H9 (cell line): ENCODE measurements at regions not wholly inside any gene's neighbourhood (a gene's known extent, or its start where the extent isn't known, plus 50 kb on each side); places are given as distances from the start of the nearest gene placed in this dataset.

Experiments used
- DNase-seq: peaks from one replicate; pipeline ENCODE4 v3.0.0-alpha.2; 2017
- H2AFZ ChIP-seq: one replicate; pipeline ENCODE4 v1.6.1; 2013; ENCODE audit warnings: mild to moderate bottlenecking, low read length, control low read depth, moderate library complexity
- H2AK5ac ChIP-seq: 2 replicates; pipeline ENCODE4 v1.6.1; 2013; ENCODE audit warnings: low read length, control low read depth, mixed read lengths; ENCODE audit not compliant: insufficient read length
- H2BK120ac ChIP-seq: one replicate; pipeline ENCODE4 v1.6.1; 2013; ENCODE audit warnings: low read depth, mild to moderate bottlenecking, low read length, control low read depth, inconsistent platforms; ENCODE audit not compliant: poor library complexity, severe bottlenecking
- H2BK12ac ChIP-seq: 2 replicates; pipeline ENCODE4 v1.6.1; 2013; ENCODE audit warnings: low read length, control low read depth, mixed read lengths, low read depth; ENCODE audit not compliant: insufficient read length
- H2BK15ac ChIP-seq: 2 replicates; pipeline ENCODE4 v1.6.1; 2013; ENCODE audit warnings: low read depth, low read length, control low read depth
- H2BK20ac ChIP-seq: one replicate; pipeline ENCODE4 v1.6.1; 2013; ENCODE audit warnings: low read depth, mild to moderate bottlenecking, low read length, control low read depth, inconsistent platforms; ENCODE audit not compliant: poor library complexity, severe bottlenecking
- H2BK5ac ChIP-seq: 2 replicates; pipeline ENCODE4 v1.6.1; 2013; ENCODE audit warnings: low read length, control low read depth, mixed read lengths; ENCODE audit not compliant: insufficient read length
- H3K14ac ChIP-seq: 2 replicates; pipeline ENCODE4 v1.6.1; 2013; ENCODE audit warnings: low read length, control low read depth; ENCODE audit not compliant: insufficient read depth
- H3K18ac ChIP-seq: 2 replicates; pipeline ENCODE4 v1.6.1; 2013; ENCODE audit warnings: low read depth, mild to moderate bottlenecking, mixed read lengths, low read length, control low read depth; ENCODE audit not compliant: insufficient read length
- H3K23ac ChIP-seq: 2 replicates; pipeline ENCODE4 v1.6.1; 2013; ENCODE audit warnings: low read length, control low read depth, mixed read lengths, low read depth; ENCODE audit not compliant: insufficient read length
- H3K23me2 ChIP-seq: 2 replicates; pipeline ENCODE4 v1.6.1; 2013; ENCODE audit warnings: low read depth, mild to moderate bottlenecking, mixed read lengths, low read length, control low read depth; ENCODE audit not compliant: insufficient read length, poor library complexity, severe bottlenecking
- H3K27ac ChIP-seq: 2 replicates; pipeline ENCODE4 v1.5.1; 2013; ENCODE audit warnings: low read length, control low read depth, mixed read lengths, low read depth; ENCODE audit not compliant: insufficient read length
- H3K27me3 ChIP-seq: 2 replicates; pipeline ENCODE4 v1.6.1; 2013; ENCODE audit warnings: low read length, control low read depth, inconsistent platforms; ENCODE audit not compliant: insufficient read depth
- H3K4ac ChIP-seq: 2 replicates; pipeline ENCODE4 v1.6.1; 2013; ENCODE audit warnings: low read depth, mild to moderate bottlenecking, control low read depth, inconsistent platforms, low read length, moderate library complexity
- H3K4me1 ChIP-seq: 2 replicates; pipeline ENCODE4 v1.6.1; 2013; ENCODE audit warnings: low read length, control low read depth, inconsistent platforms; ENCODE audit not compliant: insufficient read depth
- H3K4me2 ChIP-seq: 2 replicates; pipeline ENCODE4 v1.6.1; 2013; ENCODE audit warnings: low read length, control low read depth, mixed read lengths; ENCODE audit not compliant: insufficient read length, insufficient read depth
- H3K56ac ChIP-seq: 2 replicates; pipeline ENCODE4 v1.6.1; 2013; ENCODE audit warnings: low read depth, mild to moderate bottlenecking, mixed read lengths, low read length, control low read depth; ENCODE audit not compliant: insufficient read length
- H3K79me1 ChIP-seq: 2 replicates; pipeline ENCODE4 v1.6.1; 2013; ENCODE audit warnings: low read depth, mild to moderate bottlenecking, moderate library complexity, low read length, control low read depth, inconsistent platforms; ENCODE audit not compliant: insufficient read depth, poor library complexity, severe bottlenecking
- H3K79me2 ChIP-seq: 2 replicates; pipeline ENCODE4 v1.6.1; 2013; ENCODE audit warnings: low read length, control low read depth, inconsistent platforms; ENCODE audit not compliant: insufficient read depth
- H3K9ac ChIP-seq: 2 replicates; pipeline ENCODE4 v1.6.1; 2013; ENCODE audit warnings: low read length, control low read depth, mixed read lengths; ENCODE audit not compliant: insufficient read length; ENCODE audit errors: extremely low read depth
- H3K9me3 ChIP-seq: one replicate; pipeline ENCODE4 v1.6.1; 2013; ENCODE audit warnings: low read depth, low read length, inconsistent platforms; ENCODE audit not compliant: control insufficient read depth
- H3T11ph ChIP-seq: one replicate; pipeline ENCODE4 v1.6.1; 2013; ENCODE audit warnings: mild to moderate bottlenecking, low read length, control low read depth, inconsistent platforms
- H4K20me1 ChIP-seq: one replicate; pipeline ENCODE4 v1.6.1; 2013; ENCODE audit not compliant: control insufficient read depth, insufficient read length, insufficient read depth
- H4K5ac ChIP-seq: 2 replicates; pipeline ENCODE4 v1.6.1; 2013; ENCODE audit warnings: low read depth, mild to moderate bottlenecking, mixed read lengths, low read length, control low read depth; ENCODE audit not compliant: insufficient read length
- H4K8ac ChIP-seq: replicated peaks from 2 replicates; pipeline ENCODE4 v1.6.1; 2013; ENCODE audit warnings: low read length, control low read depth, mixed read lengths, low read depth; ENCODE audit not compliant: insufficient read length
- H4K91ac ChIP-seq: 2 replicates; pipeline ENCODE4 v1.6.1; 2013; ENCODE audit warnings: low read depth, mild to moderate bottlenecking, moderate library complexity, mixed read lengths, low read length, control low read depth; ENCODE audit not compliant: insufficient read length
- H3K27ac Mint-ChIP-seq, 3 experiments: 2 replicates in 2 of 3; 3 replicates in 1 of 3; pipeline ENCODE4 v1.8.0; 2020 to 2021; ENCODE audit warnings: mixed read lengths in 3 of 3, mild to moderate bottlenecking in 1 of 3, moderate library complexity in 1 of 3
- H3K27me3 Mint-ChIP-seq: 2 replicates; pipeline ENCODE4 v1.8.0; 2021; ENCODE audit warnings: low read depth, mild to moderate bottlenecking, moderate library complexity, mixed read lengths
- H3K36me3 Mint-ChIP-seq, 3 experiments: 2 replicates in 2 of 3; 3 replicates in 1 of 3; pipeline ENCODE4 v1.8.0; 2020 to 2021; ENCODE audit warnings: low read depth in 3 of 3, mixed read lengths in 3 of 3; ENCODE audit not compliant: insufficient read depth in 1 of 3
- H3K4me1 Mint-ChIP-seq, 2 experiments: 2 replicates each; pipeline ENCODE4 v1.8.0; 2020; ENCODE audit warnings: mixed read lengths in 2 of 2
- H3K4me3 Mint-ChIP-seq, 2 experiments: 2 replicates in 1 of 2; 3 replicates in 1 of 2; pipeline ENCODE4 v1.8.0; 2020 to 2021; ENCODE audit warnings: mild to moderate bottlenecking in 2 of 2, mixed read lengths in 2 of 2, moderate library complexity in 1 of 2
- H3K9me3 Mint-ChIP-seq, 2 experiments: 2 replicates in 1 of 2; 3 replicates in 1 of 2; pipeline ENCODE4 v1.8.0; 2020; ENCODE audit warnings: mild to moderate bottlenecking in 2 of 2, mixed read lengths in 2 of 2, moderate library complexity in 1 of 2
- WGBS: extraction: QIAGEN DNeasy Blood & Tissue Kit; methylation state at CpG from one replicate; pipeline ENCODE4 v1.1.7; 2013; ENCODE audit warnings: missing lambda C conversion rate, low lambda C conversion rate, mixed read lengths; ENCODE audit not compliant: insufficient read length; ENCODE audit errors: extremely low coverage; 5-methylcytosine and 5-hydroxymethylcytosine counted together
- TF ChIP-seq, protein P1 (sequence below): fragments of 200-600 bp; sonication (generic); conservative IDR thresholded peaks from 3 replicates; pipeline ENCODE4 v1.8.0; 2021; ENCODE audit warnings: antibody characterized with exemption, mild to moderate bottlenecking

DNA sequence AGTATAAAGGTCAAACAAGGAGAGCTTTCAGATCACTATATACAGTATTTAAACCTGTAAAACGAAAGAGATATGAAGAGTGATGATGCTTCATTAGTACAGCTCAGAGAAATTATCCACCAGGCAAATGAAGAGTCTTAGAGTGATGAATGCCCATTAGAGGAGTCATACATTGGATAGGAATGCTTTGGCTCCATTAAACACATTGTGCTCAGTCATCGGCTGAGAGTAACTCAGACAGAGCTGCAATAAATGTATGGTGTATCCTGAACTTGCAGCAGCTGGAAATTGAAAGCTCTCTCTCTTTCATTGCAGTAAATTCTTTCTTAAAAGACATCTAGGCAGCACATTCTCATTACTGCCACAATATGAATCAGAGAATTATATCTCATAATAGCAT, 340.8 kb upstream of the SPHKAP start:
- TF ChIP-seq, protein P1, sequence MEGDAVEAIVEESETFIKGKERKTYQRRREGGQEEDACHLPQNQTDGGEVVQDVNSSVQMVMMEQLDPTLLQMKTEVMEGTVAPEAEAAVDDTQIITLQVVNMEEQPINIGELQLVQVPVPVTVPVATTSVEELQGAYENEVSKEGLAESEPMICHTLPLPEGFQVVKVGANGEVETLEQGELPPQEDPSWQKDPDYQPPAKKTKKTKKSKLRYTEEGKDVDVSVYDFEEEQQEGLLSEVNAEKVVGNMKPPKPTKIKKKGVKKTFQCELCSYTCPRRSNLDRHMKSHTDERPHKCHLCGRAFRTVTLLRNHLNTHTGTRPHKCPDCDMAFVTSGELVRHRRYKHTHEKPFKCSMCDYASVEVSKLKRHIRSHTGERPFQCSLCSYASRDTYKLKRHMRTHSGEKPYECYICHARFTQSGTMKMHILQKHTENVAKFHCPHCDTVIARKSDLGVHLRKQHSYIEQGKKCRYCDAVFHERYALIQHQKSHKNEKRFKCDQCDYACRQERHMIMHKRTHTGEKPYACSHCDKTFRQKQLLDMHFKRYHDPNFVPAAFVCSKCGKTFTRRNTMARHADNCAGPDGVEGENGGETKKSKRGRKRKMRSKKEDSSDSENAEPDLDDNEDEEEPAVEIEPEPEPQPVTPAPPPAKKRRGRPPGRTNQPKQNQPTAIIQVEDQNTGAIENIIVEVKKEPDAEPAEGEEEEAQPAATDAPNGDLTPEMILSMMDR = no peak
- Histone ChIP-seq H3K9ac (no peak overlapping the region), H3K56ac (no peak overlapping the region), H3K23ac (no peak overlapping the region), H3K4ac (no peak overlapping the region), H3T11ph (no peak overlapping the region), H3K27ac (no peak overlapping the region), H2BK120ac (no peak overlapping the region), H2BK12ac (no peak overlapping the region), H4K5ac (no peak overlapping the region), H2BK15ac (no peak overlapping the region), H3K9me3 (no peaks in the 10 kb centered on the region), H3K4me2 (no peak overlapping the region), H2AK5ac (no peak overlapping the region), H3K27me3 (no peaks in the 10 kb centered on the region), H3K18ac (no peak overlapping the region), H4K8ac (no peak overlapping the region), H3K79me2 (no peaks in the 10 kb centered on the region), H2AFZ (no peak overlapping the region), H2BK20ac (no peak overlapping the region), H3K4me1 (peaks cover 2% of the 10 kb centered on the region; the same call in 1 of the 2 replicates), H4K91ac (no peak overlapping the region), H3K14ac (no peak overlapping the region), H3K23me2 (no peaks in the 10 kb centered on the region), H3K79me1 (no peaks in the 10 kb centered on the region), H4K20me1 (no peaks in the 10 kb centered on the region), H2BK5ac (no peak overlapping the region)
- Mint-ChIP-seq H3K27me3 (no peaks in the 10 kb centered on the region), H3K4me1 (peaks cover 11 to 12% of the 10 kb centered on the region in 2 experiments; a peak in 3 of 4 replicates), H3K9me3 (peaks cover 9 to 16% of the 10 kb centered on the region in 2 experiments), H3K36me3 (peaks cover 9 to 20% (median 12%) of the 10 kb centered on the region in 3 experiments), H3K4me3 (no peak overlapping the region), H3K27ac (no peak overlapping the region)
- WGBS = no CpG with 5 or more reads among the region's 2 CpGs
- DNase-seq = no peak
